A549 (cell line): ENCODE measurements at regions not wholly inside any gene's neighbourhood (a gene's known extent, or its start where the extent isn't known, plus 50 kb on each side); places are given as distances from the start of the nearest gene placed in this dataset.
A peak's percentile ranks its signal among the peaks of the same experiment; 100 is the strongest.

Experiments used
- ATAC-seq, 2 experiments: fragments of 200-7000 bp in 1 of 2; fragments of >200 bp in 1 of 2; cut with Nextera tagmentation in 1 of 2; cut with Tn5 transposase in 1 of 2; 3 replicates each; pipeline versions ENCODE4 v1.8.0 to v1.9.1; 2018 to 2020; ENCODE audit warnings: mild to moderate bottlenecking in 1 of 2, moderate library complexity in 1 of 2
- CTCF ChIA-PET: fragments of 300-600 bp; sonication (Branson Sonifier 250); formaldehyde crosslinking; extraction: SDS; loops from one replicate; lab custom pipeline; 2021; ENCODE audit warnings: antibody characterized with exemption, inconsistent platforms; lab: Yijun Ruan, JAX
- POLR2A ChIA-PET: fragments of 350-600 bp; formaldehyde crosslinking; extraction: SDS; loops from one replicate; lab custom pipeline; 2021; ENCODE audit warnings: antibody characterized with exemption, inconsistent platforms; lab: Yijun Ruan, JAX
- DNase-seq, 2 experiments: peaks; one replicate each; pipeline versions ENCODE4 v3.0.0 to v3.0.0-alpha.2; 2011 to 2016; ENCODE audit warnings: low read depth in 1 of 2, low spot score in 1 of 2
- FAIRE-seq: peaks from 2 replicates; lab custom pipeline; 2011; peaks lifted over from hg19 to GRCh38; lab: Jason Lieb, UNC
- H3K27ac ChIP-seq, 2 experiments: fragments of >200 bp; sonication (Bioruptor Twin); formaldehyde crosslinking; 3 replicates each; pipeline ENCODE4 v1.5.1; 2016 to 2017
- H3K4me1 ChIP-seq: fragments of >200 bp; sonication (Bioruptor Twin); formaldehyde crosslinking; 3 replicates; pipeline ENCODE4 v1.6.1; 2016
- H3K4me2 ChIP-seq: fragments of >200 bp; sonication (Bioruptor Twin); formaldehyde crosslinking; 3 replicates; pipeline ENCODE4 v1.6.1; 2016
- H3K4me3 ChIP-seq: fragments of >200 bp; sonication (Bioruptor Twin); formaldehyde crosslinking; 3 replicates; pipeline ENCODE4 v1.5.1; 2016
- H3K9me3 ChIP-seq: fragments of >200 bp; sonication (Bioruptor Twin); formaldehyde crosslinking; 3 replicates; pipeline ENCODE4 v1.6.1; 2016
- CBX2 ChIP-seq: fragments of 200-600 bp; sonication (generic); IDR thresholded peaks from 2 replicates; pipeline ENCODE4 v1.6.1; 2016; ENCODE audit warnings: low read depth, mild to moderate bottlenecking, borderline replicate concordance
- CEBPB ChIP-seq, 2 experiments: fragments of >200 bp in 1 of 2; sonication (Bioruptor Twin) in 1 of 2; formaldehyde crosslinking in 1 of 2; IDR thresholded peaks; 2 replicates each; pipeline ENCODE4 v1.6.1; 2012 to 2016
- CTCF ChIP-seq: fragments of >200 bp; sonication (Bioruptor Twin); formaldehyde crosslinking; IDR thresholded peaks from 3 replicates; pipeline ENCODE4 v1.5.1; 2016
- EHF ChIP-seq: fragments of 250-450 bp; sonication (Bioruptor Pico); IDR thresholded peaks from 2 replicates; pipeline ENCODE4 v1.5.0; 2020; ENCODE audit warnings: mild to moderate bottlenecking
- ESRRA ChIP-seq: fragments of 150-350 bp; IDR thresholded peaks from 2 replicates; pipeline ENCODE4 v1.6.1; 2014; ENCODE audit warnings: mild to moderate bottlenecking, low read length, borderline replicate concordance
- FOSB ChIP-seq: fragments of 250-450 bp; sonication (Bioruptor Pico); IDR thresholded peaks from 2 replicates; pipeline ENCODE4 v1.5.0; 2020; ENCODE audit warnings: mild to moderate bottlenecking, moderate library complexity
- GATA3 ChIP-seq: IDR thresholded peaks from 2 replicates; pipeline ENCODE4 v1.6.1; 2012; ENCODE audit warnings: borderline replicate concordance
- HDAC2 ChIP-seq: fragments of 200-600 bp; sonication (generic); IDR thresholded peaks from 2 replicates; pipeline ENCODE4 v1.6.1; 2016
- HES2 ChIP-seq: fragments of >200 bp; sonication (Bioruptor Twin); formaldehyde crosslinking; IDR thresholded peaks from 2 replicates; pipeline ENCODE4 v1.6.1; 2016
- HMGXB4 ChIP-seq: fragments of 250-450 bp; sonication (Bioruptor Pico); IDR thresholded peaks from 2 replicates; pipeline ENCODE4 v1.5.0; 2021; ENCODE audit warnings: mild to moderate bottlenecking, moderate library complexity, borderline replicate concordance
- JUNB ChIP-seq: fragments of >200 bp; sonication (Bioruptor Twin); formaldehyde crosslinking; IDR thresholded peaks from 2 replicates; pipeline ENCODE4 v1.6.1; 2016
- KDM5A ChIP-seq: fragments of 200-600 bp; sonication (generic); IDR thresholded peaks from 2 replicates; pipeline ENCODE4 v1.6.1; 2016; ENCODE audit warnings: antibody characterized with exemption, mild to moderate bottlenecking
- MAX ChIP-seq: IDR thresholded peaks from 2 replicates; pipeline ENCODE4 v1.6.1; 2012
- MYC ChIP-seq: IDR thresholded peaks from 2 replicates; pipeline ENCODE4 v1.6.1; 2012; ENCODE audit warnings: mild to moderate bottlenecking, inconsistent platforms, low read length, improper control_type of control experiment, borderline replicate concordance
- NPAS2 ChIP-seq: fragments of 250-450 bp; sonication (Bioruptor Pico); IDR thresholded peaks from 2 replicates; pipeline ENCODE4 v1.8.0; 2022; ENCODE audit warnings: mild to moderate bottlenecking, moderate library complexity, borderline replicate concordance
- PBX3 ChIP-seq: IDR thresholded peaks from 2 replicates; pipeline ENCODE4 v1.6.1; 2012
- RAD21 ChIP-seq, 2 experiments: fragments of >200 bp in 1 of 2; sonication (Bioruptor Twin) in 1 of 2; formaldehyde crosslinking in 1 of 2; IDR thresholded peaks in 1 of 2; conservative IDR thresholded peaks in 1 of 2; 2 replicates in 1 of 2; 3 replicates in 1 of 2; pipeline ENCODE4 v1.6.1; 2012 to 2018; ENCODE audit warnings: inconsistent platforms in 1 of 2
- RARB ChIP-seq: fragments of 250-450 bp; sonication (Bioruptor Pico); IDR thresholded peaks from 2 replicates; pipeline ENCODE4 v1.8.0; 2021; ENCODE audit warnings: mild to moderate bottlenecking, moderate library complexity
- RCOR1 ChIP-seq: fragments of 150-350 bp; IDR thresholded peaks from 2 replicates; pipeline ENCODE4 v1.6.1; 2014; ENCODE audit warnings: antibody characterized with exemption, low read length, low read depth
- SMC3 ChIP-seq: fragments of >200 bp; sonication (Bioruptor Twin); formaldehyde crosslinking; IDR thresholded peaks from 3 replicates; pipeline ENCODE4 v1.6.1; 2018; ENCODE audit warnings: inconsistent platforms
- SREBF2 ChIP-seq: fragments of 450-650 bp; IDR thresholded peaks from 2 replicates; pipeline ENCODE4 v1.6.1; 2014; ENCODE audit warnings: mild to moderate bottlenecking, moderate library complexity
- ZFP36 ChIP-seq: fragments of 450-650 bp; IDR thresholded peaks from 2 replicates; pipeline ENCODE4 v1.6.1; 2014; ENCODE audit warnings: borderline replicate concordance; ENCODE audit not compliant: partially characterized antibody
- ZNF302 ChIP-seq: fragments of 250-450 bp; sonication (Bioruptor Pico); IDR thresholded peaks from 2 replicates; pipeline ENCODE4 v1.9.0; 2021; ENCODE audit warnings: inconsistent platforms, mild to moderate bottlenecking, moderate library complexity
- WGBS: methylation state at CpG from one replicate; pipeline ENCODE4 v1.1.6; 2017; ENCODE audit errors: missing lambda C conversion rate; 5-methylcytosine and 5-hydroxymethylcytosine counted together

- Histone ChIP-seq H3K4me3 (no peak overlapping the region), H3K4me1 (no peaks in the 10 kb centered on the region), H3K9me3 (no peaks in the 10 kb centered on the region), H3K27ac (no peak overlapping the region), H3K4me2 (no peak overlapping the region)
- ATAC-seq (no peak), FAIRE-seq (no peak), DNase-seq (no peak)
- ChIA-PET CTCF (interaction anchor here (0.5 kb wide), 1 partner anchor 257 kb away, joined by 4 read pairs; no protein-coding TSS in a partner anchor), POLR2A (no interaction called here)
- TF ChIP-seq HDAC2 (no peak), MAX (no peak), JUNB (no peak), FOSB (no peak), MYC (no peak), PBX3 (no peak), ZNF302 (CRISPR knock-in tag) (no peak), ZFP36 (no peak), CBX2 (no peak), NPAS2 (CRISPR knock-in tag) (no peak)
- WGBS: 10% methylated on average over 3 of the region's 3 CpGs
Observed at GRCh38 chr20:39875492-39876110, 813.4 kb downstream of the MAFB start.

- peak; percentile 15 to 71 for DNase-seq
- peak in 1 of 2 experiments; percentile 89; a peak in 3 of 6 replicates for ATAC-seq
- no peaks in the 10 kb centered on the region for H3K9me3 ChIP-seq
- H3K4me2 ChIP-seq: no peak overlapping the region
- H3K4me3 ChIP-seq: no peak overlapping the region
- no peaks in the 10 kb centered on the region for H3K4me1 ChIP-seq
- FAIRE-seq: no peak
- ChIA-PET CTCF (interaction anchor here (1.2 kb wide), 1 partner anchor 761 kb away, joined by 4 read pairs; no protein-coding TSS in a partner anchor), POLR2A (interaction anchor here (0.6 kb wide), 1 partner anchor 374 kb away, joined by 4 read pairs; no protein-coding TSS in a partner anchor)
- H3K27ac ChIP-seq: no peak overlapping the region
- WGBS: 7% methylated on average over 8 of the region's 8 CpGs
- TF ChIP-seq SMC3 (no peak), CTCF (peak; percentile 14; the same call in 1 of the 3 replicates), RAD21 (conservative IDR thresholded peaks at IDR 0.05 in 1 of 2, IDR thresholded peaks at IDR 0.05 in 1 of 2) (peak in 1 of 2 experiments; percentile 57; a peak in 3 of 5 replicates), HES2 (no peak), KDM5A (no peak), ESRRA (no peak), SREBF2 (no peak), CEBPB (IDR thresholded peaks at IDR 0.05) (no peak), RARB (CRISPR knock-in tag) (no peak), HMGXB4 (CRISPR knock-in tag) (no peak), EHF (no peak), GATA3 (no peak), RCOR1 (no peak), ZFP36 (no peak), JUNB (no peak)
Observed at GRCh38 chr20:39874049-39874893, 814.8 kb downstream of the MAFB start.
